OCI-LY7 (cell line): ENCODE measurements at regions not wholly inside any gene's neighbourhood (a gene's known extent, or its start where the extent isn't known, plus 50 kb on each side); places are given as distances from the start of the nearest gene placed in this dataset.

Experiments
- CTCF ChIP-seq: fragments of 200-600 bp; sonication (generic); conservative IDR thresholded peaks from 2 replicates; pipeline ENCODE4 v1.5.1; 2014; ENCODE audit warnings: mild to moderate bottlenecking, antibody characterized with exemption, low read length, moderate library complexity, mixed read lengths
- EZH2phosphoT487 ChIP-seq: fragments of 200-600 bp; sonication (generic); IDR thresholded peaks from 2 replicates; pipeline ENCODE4 v1.6.1; 2018; ENCODE audit warnings: low read depth, borderline replicate concordance, mild to moderate bottlenecking, mixed run types, antibody characterized with exemption, low read length, moderate library complexity, mixed read lengths

DNA sequence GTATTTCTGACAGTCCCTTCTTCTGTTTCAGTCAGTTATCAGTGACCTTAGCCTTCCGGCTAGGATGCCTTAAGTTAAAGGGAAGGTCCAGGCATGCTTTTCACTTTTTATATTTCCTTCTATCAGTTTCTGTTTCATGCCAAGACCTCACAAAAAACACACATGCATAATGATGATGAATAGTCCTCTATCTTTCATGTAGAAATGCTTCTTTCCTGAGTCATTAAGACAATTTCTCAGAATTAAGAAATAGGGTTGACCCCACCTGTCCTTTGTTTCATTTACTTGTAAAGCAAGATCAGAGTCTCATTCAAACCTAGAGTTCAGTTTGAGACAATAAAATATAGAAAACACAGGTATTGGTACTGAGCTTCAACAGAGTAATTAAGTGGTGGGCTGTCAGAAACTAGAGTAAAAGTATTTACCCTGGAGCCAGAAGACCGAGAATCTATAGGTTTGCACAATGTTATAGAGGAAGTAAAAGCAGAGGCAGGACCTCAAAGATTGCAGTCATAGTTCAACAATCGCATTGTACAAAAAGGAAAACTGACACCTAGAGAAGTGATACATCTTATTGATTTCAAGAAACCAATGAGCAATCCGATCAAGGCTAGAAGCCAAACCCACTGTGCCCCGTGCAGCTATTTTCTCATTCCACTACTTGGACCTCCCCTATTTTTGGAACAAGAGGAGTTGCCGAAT, 118.7 kb upstream of the PUM3 start:
- TF ChIP-seq CTCF (no peak), EZH2phosphoT487 (no peak)
